CD4-positive, alpha-beta T cell treated with Interleukin-15 for 1 hour (primary cell): ENCODE measurements at regions not wholly inside any gene's neighbourhood (a gene's known extent, or its start where the extent isn't known, plus 50 kb on each side); places are given as distances from the start of the nearest gene placed in this dataset.

Source experiments
- DNase-seq: peaks from one replicate; pipeline ENCODE4 v3.0.0-alpha.2; 2020

DNA sequence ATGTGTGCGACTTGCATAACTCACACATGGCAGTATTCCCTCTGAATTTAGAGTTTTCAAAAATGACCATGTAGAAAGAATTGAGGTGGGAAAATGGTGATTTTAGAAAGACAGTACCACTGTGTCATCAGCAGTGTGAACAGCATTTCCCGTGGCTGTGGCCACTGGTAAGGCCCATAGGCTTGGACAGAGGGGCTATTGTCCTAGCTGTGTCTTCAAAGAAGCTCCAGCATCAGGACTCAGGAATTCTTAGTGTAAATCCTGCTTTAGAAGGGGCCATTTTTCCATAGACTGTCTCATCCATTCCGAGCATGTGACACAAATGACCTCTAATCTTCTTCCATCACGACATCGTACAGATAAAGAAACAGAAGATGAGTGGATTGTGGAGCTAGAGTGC is 119.3 kb upstream of the BACE2 start:
- no peak for DNase-seq

DNA sequence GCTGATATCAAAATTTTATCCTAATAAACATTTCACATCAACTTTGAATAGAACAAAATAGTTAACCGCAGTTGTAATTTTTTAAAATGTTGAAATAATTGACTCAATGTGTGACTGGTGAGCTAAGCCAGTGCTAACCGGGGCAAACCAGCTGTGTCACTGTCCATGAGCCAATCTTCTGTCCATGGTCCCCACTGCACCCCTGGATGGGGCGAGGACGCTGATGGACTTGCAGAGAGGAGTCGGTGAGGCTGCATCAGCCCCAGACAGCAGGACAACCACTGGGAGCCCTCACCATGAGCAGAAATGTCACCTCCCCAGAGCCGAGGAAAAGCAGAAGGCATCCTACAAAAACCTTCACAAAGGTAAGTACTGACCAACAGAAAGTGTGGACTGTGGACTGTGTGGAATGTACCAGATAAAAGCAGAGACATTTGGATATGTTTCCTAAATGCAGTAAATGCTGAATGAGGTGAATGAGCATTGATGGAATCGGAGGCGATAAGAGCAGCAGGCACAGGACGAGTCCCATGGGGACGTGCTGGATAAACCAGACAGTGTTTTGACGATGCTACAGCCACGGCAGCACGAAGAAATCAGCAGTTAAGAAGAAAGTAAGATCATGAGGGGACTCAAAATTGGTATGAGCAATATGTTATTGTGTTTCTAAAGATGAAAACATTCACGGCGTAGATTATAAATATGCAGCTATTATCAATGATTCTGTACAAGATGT is 115.0 kb upstream of the BACE2 start:
- no peak for DNase-seq

DNA sequence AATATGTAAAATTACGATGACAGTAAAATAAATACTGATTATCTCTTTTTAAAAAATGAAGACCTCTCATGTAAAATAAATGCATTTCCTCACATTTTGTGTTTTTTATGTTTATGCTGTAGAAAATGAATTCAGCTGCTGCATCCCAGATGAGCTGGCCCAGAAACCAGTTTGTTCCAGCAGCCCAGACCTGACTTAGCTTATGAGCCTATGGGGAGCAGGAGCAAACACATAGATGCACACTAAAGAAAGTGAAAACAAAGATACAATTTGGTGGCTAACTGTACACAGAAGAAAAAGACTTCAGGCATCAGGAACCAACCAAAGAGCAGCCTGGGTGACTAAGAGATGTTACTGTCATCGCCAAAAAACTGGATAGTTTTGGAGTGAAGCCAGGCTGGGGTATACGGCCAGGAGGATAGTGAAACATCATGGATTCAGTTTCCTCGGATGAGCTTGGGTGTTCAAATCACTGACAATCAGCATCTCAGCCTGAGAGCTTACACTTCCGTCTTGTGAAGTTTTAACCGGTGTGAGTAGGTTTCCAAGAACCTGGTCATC is 113.9 kb upstream of the BACE2 start:
- DNase-seq, result no peak

DNA sequence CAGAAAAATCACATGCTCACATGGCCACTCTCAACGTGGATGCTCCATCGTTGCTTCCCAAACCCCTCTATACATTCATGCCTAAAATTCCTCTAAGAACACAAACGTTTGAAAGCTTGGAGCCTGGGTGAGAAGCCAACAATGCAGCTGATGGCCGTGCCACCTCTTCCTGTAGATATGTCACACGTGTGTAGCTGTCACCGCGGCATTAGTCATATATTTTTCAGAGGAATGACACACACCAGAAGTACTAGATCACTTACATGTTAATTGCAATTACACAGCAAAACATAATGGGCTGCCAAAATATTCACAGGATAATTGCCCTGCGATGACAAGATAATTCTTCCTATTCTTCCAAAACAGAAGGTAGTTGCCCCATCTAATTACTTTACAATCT is 112.7 kb upstream of the BACE2 start:
- DNase-seq, result no peak

DNA sequence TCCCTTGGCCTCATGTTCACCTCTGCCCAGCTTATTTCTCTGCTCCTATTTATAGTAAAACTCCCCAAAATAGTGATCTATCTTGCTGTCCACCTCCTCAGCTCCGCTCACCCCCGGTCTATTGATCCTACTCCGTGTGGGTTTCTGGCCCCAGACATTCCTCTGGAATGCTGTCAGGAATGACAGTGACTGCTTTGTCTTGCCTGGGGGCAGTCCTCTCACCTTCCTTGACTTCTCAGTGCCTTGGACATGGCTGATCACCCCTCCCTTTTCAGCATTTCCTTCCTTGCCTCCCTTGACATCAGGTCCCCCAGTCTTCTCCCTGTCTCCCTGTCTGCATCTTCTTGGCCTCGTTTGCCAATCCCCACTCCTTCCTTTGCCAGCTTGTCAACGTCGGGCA is 108.1 kb upstream of the BACE2 start:
- DNase-seq, result no peak

DNA sequence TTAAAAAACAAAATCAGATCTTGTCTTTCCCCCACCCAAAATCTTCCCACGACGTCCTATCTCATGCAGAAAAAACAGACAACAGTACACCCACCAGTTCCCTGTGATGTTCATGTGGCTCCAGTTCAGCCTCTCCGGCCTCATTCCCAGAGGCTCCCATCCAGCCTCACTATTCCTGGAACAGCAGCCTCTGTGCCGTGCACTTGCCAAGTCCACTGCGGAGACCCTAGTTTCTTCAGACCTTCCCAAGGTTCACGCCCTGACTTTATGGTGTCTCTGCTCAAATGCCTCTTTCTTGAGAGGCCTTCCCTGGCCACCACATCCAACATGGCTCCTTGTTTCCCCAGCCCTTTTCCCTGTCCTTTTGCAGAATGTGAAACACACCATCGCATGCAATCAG is 106.3 kb upstream of the BACE2 start:
- DNase-seq, result no peak

DNA sequence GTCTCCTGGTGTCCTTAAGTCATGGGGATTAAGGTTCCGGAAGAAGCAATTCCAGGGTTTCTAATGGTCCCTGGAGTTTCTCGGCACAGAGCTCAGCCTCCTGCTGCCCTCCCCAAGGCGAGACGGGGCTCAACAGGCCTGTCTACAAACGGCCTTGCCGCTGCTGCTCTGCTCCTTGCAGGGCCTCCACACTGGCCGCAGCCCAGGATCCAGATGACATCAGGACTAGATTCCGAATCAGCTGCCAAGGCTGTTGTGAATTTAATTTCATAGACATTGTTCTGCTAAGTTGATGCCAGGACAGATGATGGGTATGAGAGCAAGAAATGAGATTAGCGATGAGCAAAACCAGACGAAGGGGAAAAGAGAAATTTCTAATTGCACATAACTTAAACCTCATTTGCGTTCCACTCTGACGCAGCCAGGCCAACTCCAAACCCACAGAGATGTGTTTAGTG is 103.6 kb upstream of the BACE2 start:
- no peak for DNase-seq

DNA sequence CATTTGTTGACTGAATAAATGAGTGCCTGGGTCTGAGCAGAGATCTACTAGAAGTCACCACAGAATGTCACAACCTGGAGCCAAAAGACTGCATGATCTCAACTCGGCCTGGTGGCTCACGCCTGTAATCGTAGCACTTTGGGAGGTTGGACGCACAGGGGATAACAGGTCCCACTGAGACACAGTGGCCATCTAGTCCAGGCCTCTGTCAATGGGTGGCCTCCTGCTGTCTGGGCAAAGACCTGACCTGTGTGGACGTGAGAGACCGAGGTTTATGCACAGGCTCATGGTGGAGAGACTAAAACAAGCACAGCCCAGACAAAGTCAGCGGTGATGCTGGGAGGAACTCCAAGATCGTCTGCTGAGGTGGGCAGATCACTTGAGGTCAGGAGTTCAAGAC is 103.0 kb upstream of the BACE2 start:
- no peak for DNase-seq

DNA sequence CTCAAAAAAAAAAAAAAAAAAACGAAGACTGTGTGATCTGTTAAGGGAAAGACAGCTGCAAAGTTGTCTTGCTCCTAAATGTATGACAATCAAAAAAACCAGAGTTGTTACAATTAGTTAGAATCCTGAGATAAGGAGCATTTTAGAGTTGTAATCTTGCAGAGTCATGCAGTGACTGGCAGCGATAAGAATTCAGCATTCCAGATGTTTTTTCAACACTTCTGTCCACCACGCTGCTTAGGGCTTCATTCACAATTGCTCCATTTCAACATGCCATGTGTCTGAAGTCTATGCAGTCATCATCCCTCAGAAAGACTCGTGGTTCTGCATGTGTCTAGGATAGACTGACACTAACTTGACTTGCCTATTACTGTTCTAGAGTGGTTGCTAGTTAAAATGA is 102.4 kb upstream of the BACE2 start:
- DNase-seq, result no peak

DNA sequence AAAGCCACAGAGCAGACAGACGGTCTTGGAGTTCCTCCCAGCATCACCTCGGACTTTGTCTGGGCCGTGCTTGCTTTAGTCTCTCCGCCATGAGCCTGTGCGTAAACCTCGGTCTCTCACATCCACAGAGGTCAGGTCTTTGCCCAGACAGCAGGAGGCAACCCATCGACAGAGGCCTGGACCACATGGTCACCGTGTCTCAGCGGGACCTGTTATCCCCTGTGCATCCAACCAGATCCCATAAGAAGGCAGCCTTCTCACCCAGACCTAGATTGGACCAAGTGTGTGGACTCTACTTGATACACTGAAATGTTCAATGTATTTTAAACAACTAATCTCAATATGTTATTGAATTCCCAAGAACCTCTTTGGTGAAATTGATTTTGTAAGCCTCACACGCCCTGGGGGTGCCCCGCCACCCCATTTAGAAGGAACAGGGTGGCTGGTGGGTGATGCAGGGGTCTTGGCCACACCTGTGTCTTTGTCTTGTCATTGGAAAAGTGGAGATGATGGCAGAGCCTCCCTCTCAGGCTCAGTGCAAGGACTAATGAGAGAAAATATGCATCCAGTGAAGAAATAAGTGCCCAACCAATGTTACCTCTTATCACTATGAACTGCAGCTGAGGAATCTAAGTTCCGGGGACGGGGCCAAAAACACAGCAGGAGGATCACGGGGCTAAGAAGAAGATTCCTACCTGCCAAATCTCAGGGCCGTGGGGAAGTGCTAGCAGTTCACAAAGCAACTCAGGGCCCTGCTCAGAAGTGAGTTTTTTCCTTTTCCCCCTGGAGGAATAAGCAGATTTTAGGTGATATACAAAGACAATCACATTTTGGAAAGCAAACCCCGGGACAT is 101.6 kb upstream of the BACE2 start:
- no peak for DNase-seq

DNA sequence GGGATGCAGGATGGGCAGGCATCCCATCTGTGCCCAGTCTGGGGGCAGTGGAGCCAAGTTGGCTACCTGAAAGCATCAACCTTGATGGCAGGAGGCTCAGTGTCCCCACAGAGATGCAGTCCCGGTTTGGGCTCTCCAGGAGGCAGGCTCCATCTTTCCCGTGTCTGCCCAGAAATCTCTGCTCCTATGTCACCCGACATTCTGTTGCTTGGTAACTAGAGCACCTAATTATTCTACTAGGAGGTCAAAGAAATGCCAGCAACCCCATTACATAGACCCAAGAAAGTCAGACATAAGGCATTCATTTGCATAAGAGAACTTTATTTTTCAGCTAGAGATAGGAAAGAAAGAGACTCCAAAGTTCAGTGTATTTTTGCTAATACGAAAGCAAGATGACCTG is 100.3 kb upstream of the BACE2 start:
- DNase-seq, result no peak

DNA sequence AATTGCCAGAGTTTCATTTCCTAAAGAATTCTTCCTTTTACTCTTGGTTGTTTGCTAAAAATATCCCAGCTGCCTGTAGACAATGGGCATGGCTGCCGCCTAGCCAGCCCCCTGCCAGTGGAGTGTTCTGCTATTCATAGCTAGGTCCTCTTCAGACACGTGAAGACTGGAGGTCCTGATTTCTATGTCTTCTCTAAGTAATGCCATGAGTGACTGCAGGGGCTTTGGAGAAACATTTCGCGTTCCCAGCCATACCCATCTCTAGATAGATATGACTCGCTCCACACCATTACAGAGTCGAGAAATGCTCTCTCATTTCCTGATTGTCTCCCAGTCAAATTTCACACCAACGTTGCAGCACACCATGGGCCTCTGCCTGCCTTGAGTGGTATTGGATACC is 99.5 kb upstream of the BACE2 start:
- no peak for DNase-seq

DNA sequence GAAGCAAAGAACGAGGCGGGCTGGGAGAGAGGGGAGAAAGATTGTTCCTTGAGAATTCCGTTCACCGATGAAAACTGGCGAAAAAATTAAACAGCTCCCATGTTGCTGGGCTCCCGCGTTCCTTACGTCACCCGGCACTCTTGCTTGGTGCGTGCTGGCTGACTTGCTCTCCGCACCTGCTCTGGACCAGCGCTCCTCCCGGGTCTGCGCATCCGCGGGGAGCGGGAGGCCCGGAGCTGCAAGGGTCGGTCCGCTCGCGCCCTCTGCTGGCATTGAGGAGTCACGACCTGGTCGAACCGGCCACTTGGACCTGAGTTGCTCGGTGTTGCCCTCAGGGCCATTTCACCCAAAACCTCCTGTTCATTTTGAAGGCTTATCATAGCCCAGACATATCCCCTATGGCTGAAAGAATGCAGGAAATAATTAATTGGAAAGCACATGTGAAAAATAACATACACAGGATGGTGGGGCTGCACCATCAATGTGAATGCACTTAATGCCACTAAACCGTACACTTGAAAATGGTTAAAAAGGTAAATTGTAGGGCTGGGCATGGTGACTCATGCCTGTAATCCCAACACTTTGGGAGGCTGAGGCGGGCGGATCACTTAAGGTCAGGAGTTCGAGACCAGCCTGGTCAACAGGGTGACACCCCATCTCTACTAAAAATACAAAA is 98.9 kb upstream of the BACE2 start:
- DNase-seq, result peak; percentile 52

DNA sequence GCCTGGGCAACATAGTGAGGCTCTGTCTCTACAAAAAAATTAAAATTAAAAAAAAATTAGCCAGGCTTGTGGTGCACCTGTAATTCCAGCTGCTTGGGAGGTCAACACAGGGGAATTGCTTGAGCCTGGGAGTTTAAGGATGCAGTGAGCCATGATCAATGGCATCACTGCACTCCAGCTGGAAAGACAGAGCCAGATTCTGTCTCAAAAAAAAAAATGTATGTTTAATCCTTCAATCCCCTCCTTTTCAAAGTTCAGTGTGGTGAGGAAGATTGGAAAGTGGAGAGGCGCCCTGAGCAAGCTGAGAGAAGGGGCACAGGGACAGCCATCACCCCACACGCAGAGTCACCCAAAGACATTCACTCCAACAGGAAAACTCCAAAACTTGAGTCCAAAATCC is 97.7 kb upstream of the BACE2 start:
- no peak for DNase-seq

DNA sequence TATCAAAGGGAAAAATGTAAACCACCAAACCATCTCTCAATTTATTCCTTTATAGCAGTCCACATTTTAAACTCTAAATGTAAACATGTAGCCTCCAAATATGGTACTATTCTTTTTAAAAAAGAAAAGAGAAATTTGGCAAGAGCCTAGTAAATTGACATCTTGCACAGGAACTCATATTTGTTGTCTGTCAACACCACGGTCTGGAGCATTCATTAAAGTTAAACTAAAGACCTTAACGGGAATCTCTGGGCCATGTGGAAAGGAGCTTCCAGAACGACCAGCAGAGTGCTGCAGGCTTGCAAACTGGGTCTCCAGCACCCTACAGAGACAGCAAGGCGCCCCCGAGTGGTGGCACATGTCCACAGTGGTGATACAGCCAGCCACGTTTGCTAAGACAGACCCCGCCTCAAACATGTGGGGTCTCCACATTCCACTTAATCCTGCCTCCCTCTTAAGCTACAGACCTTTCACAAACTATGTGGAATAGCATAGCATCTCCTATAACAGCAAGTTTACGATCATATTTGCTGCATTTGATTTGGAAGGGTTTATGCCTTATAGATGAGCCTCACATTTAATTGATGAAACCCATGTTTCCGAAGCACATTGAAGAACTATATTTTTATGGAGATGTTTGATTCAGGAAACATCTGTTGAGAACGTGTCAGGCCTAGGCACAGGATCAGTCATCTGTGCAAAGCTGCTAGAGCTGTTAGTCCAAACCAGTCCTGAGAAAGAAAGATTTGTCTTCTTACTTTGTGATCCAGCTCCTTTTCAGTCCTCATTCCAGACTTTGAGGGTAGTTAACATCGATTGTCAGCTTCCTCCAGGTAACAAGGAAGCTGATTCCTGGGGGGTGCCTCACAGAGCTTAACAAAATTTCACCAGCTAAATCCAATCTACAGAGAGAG is 96.4 kb upstream of the BACE2 start:
- DNase-seq, result no peak

DNA sequence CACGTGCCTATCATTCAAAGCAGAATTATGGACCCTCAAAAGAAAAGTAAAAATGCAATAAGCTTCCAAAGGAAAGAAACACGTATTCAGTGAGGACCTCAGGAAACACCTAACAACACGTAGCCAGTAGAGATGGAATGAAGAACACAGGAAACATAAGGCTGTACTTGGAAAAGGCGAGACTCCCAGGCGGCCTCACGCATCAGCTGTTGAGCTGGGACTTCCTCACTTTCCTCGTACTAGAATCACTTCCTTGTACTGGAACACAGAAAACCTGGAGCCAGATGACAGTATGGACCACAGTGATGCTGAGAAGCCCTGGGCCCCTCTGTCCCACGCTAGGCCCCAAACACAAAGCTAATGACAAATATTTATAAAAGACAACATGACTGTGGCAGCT is 94.4 kb upstream of the BACE2 start:
- DNase-seq, result no peak

DNA sequence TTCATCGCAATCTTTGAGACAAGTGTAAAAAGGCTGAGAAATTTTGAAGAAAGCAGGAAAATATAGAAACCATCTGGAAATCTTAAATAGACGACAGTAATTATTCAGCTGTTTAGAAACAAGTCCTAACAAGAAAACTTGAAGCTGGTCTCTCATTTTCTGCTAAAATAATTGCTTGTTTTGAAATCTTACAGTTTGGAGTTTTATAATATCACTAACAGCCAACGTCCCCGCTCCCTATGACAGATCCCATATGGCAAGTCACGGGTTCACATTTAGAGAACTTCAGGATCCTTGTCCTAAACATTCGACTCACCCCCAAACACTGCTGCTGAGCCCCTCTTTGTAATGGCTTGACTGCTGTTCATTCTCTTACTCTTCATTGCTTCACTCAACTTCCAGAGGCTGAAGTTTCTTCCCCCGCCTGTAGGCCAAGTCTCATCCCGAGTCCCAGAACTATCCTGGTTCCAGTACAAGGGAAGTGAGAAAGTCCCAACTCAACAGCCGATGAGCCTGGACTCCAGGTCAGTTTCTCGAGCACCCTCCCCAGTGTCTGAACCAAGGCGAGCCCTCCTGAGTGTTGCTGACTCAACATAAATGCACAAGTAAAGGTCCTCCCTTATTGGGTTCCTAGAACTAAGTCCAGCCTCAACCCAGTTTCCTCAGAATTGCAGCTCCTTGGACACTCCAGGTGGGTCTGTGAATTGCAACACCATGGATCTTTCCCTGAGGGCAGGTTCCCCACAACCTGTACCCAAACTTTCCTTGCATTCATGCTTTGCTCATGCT is 93.4 kb upstream of the BACE2 start:
- DNase-seq, result no peak

DNA sequence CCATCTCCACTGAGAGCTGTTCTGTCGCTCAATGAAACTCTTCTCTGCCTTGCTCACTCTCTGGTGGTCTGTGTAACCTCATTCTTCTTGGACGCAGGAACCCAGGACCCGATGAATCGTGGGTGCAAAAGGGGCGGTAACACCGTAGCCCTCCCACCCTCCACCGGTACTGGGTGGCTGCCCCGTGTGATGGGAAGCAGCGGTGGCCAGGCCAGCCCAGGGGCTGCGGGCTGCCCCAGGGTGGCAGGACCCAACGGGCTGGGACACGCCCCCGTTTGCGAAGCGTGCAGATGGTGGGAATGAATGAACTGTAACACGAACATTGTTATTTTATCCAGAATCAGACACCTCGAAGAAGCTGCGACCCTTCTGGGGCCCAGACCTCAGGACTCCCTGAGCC is 92.3 kb upstream of the BACE2 start:
- DNase-seq, result no peak

DNA sequence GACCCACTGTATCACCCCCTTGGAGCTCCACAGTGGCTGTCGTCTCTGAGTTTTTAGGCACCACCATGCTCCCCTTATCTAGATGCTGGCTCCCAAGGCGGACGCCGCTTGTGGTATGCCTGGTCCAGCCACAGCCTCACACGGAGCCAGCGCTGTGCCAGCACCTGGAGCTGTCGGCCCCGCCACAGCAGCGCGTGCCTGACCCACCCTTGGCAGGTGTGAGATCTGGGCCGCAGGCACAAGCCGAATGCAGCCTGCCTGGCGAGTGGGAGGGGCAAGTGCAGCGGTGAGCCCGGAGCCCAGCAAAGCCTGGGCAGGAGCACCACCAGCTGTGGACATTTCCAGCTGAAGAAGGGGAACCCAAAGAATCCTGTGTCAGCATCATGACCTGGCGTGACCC is 91.9 kb upstream of the BACE2 start:
- no peak for DNase-seq

DNA sequence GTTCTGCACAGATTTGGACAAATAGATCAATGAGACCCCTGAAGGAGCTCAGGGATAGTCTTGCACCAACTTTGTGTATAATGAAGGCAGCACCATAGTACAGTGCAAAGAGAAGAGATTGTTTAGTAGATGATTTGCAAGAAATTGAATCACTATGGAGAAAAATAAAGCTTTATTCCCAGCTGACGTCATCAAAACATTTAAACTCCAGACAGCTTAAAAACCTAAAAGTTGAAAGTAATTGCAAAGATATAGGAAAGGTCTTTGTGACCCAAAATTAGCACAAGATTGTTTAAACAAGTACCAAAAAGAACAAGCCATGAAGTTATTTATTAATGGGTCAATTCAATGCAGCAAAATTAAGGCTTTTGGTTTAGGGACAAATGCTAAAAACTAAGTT is 88.8 kb upstream of the BACE2 start:
- DNase-seq, result no peak

DNA sequence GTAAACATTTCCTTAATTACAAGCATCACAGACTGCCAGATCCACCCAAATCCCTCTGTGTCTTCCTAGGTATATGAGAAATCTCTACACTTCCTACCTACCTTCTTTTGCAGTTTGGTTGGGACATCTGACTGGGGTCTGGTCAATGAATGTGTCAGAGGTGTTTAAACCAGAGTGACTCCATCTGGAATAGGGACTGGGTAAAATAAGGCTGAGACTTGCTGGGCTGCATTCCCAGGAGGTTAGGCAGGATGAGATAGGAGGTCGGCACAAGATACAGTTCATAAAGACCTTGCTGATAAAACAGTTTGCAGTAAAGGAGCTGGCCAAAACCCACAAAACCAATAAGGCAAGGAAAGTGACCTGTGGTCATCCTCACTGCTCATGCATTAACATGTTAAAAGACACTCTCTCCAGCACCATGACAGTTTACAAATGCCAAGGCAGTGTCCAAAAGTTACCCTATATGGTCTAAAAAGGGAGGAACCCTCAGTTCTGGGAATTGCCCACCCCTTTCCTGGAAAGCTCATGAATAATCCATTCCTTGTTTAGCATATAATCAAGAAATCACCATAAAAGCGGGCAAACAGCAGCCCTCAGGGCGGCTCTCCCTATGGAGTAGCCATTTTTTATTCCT is 87.4 kb upstream of the BACE2 start:
- no peak for DNase-seq
